ENCODE measurements at regions not wholly inside any gene's neighbourhood (a gene's known extent, or its start where the extent isn't known, plus 50 kb on each side); places are given as distances from the start of the nearest gene placed in this dataset.
"Not testable (repeated sequence)": the region's sequence is repeated elsewhere in the genome, so short reads cannot be mapped to it uniquely, and the experiment has no call there.

DNA sequence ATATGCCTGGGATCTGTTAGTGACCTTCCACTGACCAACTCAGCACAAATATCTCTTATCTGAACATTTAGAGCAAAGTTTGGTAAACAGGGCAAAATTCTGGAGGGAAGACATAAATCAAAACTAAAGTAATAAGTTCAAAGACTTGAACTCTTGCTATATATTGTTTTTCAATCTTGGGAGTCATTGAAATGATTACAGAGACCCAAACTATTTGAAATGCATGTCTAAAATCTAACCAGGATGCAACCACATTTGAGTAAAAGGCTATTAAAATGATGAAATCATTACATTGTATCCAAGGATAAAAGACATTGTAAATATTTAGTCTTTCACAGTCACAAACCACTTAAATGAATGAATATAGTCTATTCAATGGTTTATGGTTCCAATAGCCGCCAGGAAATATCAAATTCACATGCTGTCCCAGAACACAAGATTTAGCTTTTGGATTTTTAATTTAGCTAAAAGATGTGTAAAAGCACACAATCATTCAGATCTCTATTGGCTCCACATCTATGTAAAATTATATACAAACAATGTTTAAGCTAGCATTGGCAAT lies 256.6 kb upstream of the EPHA7 start:
- DNase-seq (ENCODE audit: low spot score), result no peak

DNA sequence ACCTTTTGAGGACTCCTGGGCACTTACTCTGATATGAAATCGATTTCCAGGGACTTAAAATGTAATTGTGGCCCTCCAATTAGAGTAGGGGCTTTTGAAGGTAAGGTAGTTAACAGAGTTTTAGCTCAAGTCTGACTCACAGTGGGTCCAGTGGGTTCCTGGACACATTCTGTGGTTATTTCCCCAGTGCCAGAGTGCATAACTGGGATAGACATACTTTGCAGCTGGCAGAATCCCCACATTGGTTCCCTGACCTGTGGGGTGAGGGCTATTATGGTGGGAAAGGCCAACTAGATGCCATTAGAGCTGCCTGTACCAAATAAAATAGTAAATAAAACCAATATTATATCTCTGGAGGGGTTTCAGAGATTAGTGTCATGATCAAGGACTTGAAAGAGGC lies 243.8 kb upstream of the EPHA7 start:
- DNase-seq (ENCODE audit: low spot score), result no peak

DNA sequence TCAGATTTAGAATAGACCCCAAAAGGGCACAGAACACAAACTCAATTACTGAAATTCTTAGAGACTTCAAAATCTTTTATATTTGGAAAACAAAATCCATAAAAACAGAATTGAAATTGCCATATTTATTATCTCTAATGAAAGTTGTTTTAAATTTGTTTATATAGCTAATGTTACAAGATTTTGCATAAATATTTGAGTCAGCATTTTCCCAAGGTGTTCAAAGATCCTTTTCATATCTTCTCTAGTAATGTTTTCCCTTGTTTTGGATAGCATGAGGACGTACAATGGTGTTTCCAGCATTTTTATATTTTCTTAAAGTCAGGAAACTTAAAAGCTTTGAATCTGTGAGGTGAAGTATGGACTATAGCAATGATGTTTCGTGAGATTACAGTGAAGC lies 235.2 kb upstream of the EPHA7 start:
- no peak for DNase-seq (ENCODE audit: low spot score)

DNA sequence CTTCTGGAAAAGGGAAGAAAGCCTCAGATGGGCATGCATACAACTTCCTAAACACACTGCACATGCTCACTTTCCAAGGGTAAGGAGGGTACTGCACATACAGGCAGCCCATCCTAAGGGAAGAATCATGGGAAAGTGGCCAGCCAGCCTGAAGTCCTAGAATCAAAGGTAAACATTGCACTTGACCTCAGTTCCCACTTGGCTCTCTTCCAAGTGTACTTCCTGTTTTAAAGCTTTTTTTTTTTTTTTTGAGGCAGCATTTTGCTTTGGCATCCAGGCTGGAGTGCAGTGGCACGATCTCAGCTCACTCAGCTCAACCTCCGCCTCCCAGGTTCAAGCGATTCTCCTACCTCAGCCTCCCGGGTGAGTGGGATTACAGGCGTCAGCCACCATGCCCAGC lies 225.3 kb upstream of the EPHA7 start:
- DNase-seq (ENCODE audit: low spot score), result no peak

DNA sequence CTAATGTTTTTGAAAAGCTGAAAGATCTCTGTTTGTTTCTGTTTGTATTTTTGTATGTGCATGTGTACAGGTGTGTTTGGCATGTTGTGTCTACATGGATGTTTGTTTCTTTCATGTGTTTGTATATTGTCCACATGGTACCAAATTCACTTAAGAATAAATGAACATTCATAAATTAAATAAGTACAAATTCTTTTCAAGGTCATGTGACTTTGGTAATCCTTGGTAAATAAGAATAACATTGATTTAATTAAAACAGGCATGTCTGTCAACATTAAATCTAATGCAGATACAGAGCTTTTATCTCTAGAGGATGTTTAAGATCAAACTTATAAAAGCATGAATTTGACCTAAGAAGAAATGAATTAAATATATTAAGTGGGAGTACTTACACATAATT lies 219.8 kb upstream of the EPHA7 start:
- no peak for DNase-seq (ENCODE audit: low spot score)

DNA sequence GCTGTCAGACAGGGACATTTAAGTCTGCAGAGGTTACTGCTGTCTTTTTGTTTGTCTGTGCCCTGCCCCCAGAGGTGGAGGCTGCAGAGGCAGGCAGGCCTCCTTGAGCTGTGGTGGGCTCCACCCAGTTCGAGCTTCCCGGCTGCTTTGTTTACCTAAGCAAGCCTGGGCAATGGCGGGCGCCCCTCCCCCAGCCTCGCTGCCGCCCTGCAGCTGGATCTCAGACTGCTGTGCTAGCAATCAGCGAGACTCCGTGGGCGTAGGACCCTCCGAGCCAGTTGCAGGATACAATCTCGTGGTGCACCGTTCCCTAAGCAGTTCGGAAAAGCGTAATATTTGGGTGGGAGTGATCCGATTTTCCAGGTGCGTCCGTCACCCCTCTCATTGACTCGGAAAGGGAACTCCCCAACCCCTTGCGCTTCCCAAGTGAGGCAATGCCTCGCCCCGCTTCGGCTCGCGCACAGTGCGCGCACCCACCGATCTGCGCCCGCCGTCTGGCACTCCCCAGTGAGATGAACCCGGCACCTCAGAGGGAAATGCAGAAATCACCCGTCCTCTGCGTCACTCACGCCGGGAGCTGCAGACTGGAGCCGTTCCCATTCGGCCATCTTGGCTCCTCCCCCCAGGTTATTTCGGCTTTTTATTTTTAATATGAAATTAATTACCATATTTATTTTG lies 217.8 kb upstream of the EPHA7 start:
- not testable (repeated sequence) for DNase-seq (ENCODE audit: low spot score)

DNA sequence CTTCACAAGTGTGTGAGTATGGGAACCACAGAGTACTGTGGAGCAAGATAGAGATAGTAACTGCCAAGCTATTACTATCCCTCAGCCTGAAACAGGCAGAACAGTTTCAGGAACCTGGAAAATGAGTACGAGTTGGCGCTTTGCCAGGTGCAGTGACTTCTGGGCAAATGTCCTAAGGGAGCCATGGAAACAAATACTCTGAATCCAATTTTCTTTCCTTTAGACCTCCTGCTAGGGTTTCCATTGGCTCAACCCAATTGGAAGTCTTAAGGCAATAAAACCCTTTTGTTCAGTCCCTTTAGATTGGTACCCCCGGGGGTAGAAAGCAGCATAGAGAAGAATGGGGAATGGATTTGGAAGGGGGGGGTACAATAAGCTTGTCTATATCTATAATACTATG lies 205.0 kb upstream of the EPHA7 start:
- no peak for DNase-seq (ENCODE audit: low spot score)

DNA sequence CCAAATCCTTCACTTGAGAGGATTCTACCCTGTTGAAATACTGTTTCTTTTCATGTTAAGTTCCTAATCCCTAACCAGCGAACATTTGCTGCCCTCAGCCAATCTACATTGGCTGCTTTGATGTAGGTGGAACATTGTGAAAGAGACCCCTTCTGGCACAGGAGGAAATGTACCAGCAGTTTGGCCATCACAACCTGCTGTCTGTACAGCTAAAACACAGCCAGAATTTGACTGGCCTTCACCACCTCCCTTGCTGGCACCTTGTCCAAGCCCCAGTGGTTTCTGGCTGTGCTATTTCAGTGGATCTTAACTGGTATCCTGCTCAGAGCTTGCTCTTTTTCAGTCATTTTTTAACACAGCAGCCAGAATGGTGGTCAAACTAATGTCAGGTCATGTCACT lies 202.1 kb upstream of the EPHA7 start:
- no peak for DNase-seq (ENCODE audit: low spot score)

DNA sequence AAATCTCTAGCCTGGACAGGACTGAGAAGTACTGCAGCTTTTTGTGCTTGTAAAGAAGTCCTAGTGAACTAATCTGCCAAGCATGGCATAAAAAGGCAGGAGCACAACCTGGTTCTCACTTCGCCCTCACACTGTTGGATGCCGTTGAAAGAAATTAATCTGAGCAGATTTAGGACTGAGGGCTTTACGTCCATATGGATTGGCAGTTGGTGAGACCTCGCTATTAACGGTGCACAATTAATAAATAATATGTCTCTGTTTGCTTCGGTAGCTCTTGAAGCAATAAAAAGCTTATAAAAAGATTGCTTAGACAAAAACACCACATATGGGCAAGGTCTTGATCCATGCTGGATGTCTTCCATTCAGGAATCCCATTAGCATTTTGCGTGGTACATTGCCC lies 185.6 kb upstream of the EPHA7 start:
- no peak for DNase-seq (ENCODE audit: low spot score)

DNA sequence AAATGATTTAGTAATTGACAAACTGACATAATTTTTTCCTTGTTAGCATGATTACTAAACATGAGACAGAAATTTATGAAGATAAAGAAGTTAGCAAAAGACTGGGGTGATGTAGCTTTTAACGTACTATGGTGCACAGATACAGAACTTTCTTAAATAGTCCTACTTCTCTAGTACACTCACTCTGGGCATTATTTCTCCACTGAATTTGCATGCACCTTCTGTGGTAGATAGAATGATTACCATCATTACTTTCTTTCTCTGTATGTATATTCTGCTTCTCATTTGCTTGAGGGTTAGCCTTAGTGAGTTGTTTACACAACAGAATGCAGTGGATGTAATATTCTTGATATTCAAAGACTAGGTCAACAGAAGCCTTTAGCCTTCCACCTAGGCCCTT lies 173.1 kb upstream of the EPHA7 start:
- DNase-seq (ENCODE audit: low spot score), result no peak

DNA sequence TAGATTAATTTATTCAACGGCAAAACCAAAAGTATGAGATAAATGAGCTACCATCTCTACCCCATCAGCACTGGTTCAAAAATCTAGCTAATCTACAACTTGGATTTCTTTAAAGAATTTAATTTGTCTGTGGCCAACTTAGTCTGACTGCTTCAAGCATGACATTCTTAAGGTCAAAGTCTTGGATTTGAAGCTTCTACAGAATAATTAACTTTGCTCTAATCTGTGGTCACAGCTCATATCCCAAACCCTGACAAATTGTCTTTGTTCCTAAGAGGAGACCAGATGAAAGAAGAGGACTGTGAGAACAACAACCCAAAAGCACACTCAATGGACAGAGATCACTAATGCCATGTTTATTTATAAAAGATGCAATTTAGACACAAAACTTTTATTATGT lies 166.9 kb upstream of the EPHA7 start:
- DNase-seq (ENCODE audit: low spot score), result no peak

DNA sequence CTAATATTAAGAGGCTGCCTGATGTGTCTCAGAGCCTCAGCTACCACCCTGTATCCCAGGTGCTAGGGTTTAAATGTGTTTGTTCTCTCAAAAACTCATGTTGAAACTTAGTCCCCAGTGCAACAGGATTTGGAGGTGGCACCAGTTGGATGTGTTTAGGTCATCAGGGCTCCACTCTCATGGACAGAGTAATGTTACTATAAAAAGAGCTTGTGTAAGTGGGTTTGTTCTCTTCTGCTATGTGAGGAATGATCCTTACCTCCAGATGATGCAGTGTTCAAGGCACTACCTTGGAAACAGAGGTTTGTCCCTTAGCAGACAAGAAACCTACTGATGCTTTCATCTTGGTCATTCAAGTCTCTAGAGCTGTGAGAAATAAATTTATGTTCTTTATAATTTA lies 164.9 kb upstream of the EPHA7 start:
- DNase-seq (ENCODE audit: low spot score), result no peak

DNA sequence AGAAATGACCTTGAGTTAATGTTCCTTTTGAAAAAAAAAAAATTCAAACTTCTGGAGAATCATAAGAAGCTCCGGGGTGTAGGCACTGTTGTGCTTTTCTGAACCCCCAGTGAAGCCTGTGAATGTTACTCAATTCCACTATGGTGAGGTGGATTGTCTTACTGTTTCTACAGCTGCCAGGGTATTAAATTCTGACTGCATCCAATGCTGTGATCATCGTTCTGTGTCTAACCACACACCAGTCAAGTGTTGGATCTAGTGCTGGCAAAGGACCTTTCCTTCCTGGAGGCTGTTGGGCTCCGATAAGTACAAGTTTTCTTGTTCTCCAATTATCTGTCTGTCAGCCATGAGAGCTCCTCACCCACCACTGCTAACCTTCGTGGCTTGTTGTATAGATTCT lies 162.0 kb upstream of the EPHA7 start:
- no peak for DNase-seq (ENCODE audit: low spot score)

DNA sequence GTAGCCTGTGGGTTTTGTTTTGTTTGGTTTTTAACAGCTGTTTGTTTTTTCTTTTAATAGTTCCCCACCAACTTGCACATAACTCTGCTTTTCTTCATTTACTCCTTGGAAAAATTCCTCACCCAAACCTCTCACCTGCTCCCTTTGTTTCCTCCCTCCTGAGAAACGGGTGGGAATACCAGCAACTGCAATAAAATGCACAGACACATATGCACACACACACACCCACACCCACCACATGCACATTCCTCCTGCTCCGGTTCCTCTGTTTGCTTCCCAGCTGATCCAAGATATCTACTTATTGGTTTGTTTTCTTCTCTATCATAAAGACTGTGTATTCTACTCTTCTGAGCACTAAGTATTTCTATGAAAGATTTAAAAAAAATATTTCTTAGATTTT lies 161.1 kb upstream of the EPHA7 start:
- no peak for DNase-seq (ENCODE audit: low spot score)

DNA sequence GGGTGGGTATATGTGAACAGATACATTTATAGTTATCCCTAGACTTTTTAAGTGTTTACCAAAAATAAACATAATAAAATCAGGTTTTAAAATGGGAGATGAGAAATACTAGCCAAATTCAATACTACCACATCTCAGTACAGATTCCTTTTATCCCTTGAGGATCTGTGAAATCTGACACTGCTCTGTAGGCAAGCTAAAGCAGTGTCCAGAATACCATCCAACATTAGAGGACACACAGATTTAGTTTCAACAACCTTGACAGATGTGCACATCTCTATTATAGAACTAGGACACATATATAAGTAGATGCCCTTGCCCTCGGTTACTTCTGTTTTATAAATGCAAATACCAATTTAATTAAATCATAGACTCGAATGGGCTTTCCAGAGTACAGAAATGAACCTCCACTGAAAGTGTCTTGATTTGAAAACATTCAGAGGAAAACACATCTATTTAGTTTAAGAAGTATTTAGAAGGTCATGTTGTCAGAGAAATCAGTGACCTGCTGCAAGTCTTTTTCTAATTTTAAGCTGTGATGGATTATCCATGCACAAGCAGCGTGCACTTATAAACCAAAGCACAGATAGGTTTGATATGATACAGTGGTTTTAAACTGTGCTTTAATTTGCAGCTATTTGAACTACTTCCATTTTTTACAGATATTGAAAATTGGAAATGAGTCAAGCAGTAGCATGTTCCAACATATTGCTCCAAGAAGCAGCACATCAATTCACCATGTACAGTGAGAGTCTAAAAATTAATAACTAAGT lies 156.3 kb upstream of the EPHA7 start:
- DNase-seq (ENCODE audit: low spot score), result no peak

DNA sequence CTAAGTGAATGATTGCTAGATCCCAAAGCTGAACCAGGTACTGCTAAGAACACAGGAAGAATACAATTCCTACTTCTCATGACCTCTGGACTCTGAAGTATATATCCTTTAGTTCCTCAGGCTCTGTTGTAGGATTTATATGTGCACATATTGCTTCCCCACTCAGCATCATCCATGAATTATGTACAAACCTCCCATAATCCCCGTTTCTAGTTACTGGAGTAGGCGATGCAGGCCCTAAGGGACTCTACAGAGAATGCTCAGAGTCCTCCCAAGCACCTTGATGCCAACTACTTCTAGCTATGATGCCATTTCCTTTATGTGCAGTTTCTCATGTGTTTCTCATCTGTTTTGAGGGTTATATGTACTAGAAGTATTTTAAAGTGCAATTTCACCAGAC lies 154.9 kb upstream of the EPHA7 start:
- no peak for DNase-seq (ENCODE audit: low spot score)

DNA sequence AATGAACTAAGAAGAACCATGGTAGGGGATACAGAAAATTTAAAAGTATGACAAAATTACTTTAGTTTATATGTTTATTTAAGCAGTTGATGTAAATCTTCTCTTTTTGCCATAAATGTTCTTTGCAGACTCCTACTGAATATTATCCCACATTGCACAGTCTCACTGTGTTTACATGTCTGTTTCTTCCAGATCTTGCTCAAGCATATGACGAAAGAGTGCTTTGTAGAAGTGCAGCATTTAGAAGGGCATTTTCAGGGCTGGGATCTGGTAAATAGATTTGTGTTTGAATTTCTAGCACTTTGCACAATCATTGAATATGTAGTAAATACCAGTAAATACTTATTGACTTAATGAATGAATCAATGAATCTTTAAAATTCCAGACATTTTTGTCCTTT lies 152.0 kb upstream of the EPHA7 start:
- no peak for DNase-seq (ENCODE audit: low spot score)

DNA sequence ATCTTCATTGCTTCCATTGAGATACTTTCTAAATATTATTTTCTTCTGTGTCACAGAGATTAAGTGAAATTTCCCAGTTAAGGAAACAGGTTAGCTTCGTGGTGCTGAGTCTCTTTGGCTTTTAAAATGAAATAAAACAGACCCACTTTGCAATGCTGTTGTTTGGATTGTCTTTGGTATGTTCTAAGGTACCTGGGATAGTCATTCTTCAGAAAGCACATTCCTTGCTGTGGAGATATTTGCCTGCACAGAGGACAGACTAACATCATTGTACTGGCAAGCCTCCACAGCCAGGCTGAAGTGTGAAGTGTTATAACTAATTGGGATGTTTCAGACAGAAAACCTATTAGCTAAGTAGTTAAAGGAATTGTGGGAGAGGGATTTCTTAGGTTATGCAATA lies 148.8 kb upstream of the EPHA7 start:
- DNase-seq (ENCODE audit: low spot score), result no peak

DNA sequence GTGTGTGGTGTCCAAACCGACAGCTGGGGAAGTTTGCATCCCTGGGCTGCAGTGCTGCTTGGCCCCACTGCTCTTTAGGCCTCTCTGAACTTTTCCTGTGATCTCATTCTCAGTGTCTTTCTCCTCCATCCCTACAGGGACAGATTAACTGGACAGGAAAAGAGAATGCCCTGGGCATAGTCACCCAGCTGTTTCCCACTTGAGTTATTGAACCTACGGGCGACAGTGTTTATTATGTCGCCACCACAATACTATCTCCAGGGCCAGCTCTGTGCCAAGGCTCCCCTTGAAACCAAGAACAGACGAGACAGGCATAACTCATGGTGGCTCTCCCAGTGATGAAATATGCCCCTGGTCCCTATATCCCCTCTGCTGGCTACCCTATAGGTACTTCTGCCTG lies 147.8 kb upstream of the EPHA7 start:
- DNase-seq (ENCODE audit: low spot score), result no peak

DNA sequence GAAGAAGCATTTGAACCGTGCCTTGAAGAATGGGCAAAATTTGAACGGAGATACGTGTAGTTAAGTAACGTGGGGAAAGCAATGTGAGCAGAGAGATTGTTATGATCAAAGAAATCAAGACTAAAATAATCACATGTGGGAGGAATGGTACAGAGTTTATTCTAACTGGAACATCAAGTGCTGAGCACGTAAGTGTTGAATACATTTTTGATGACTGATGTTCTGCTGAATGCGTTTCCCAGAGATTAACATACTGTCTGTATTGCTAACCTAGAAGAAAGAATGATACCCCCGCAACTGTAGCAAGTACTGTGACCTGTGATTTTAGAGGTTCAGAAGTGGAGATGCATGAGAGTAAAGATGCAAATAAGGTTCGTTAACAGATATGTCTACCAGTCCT lies 146.9 kb upstream of the EPHA7 start:
- no peak for DNase-seq (ENCODE audit: low spot score)

DNA sequence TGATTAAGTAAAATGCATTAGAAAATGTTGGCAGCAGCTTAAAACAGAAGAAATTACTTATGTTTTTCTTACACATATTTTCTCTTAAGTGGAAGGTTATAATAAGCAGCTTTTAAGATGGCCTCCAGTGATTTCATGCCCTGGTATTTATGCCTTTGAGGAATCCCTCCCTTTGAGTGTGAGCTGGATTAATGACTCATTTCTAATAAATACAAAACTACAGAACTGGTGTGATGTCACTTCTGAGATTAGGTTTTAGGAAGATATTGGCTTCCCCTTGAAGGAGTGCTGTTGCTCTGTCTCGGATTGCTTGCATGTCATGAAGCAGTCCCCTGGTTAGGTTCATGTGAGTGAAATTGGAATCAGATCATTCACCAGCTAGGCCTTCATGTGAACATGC lies 143.2 kb upstream of the EPHA7 start:
- DNase-seq (ENCODE audit: low spot score), result no peak

DNA sequence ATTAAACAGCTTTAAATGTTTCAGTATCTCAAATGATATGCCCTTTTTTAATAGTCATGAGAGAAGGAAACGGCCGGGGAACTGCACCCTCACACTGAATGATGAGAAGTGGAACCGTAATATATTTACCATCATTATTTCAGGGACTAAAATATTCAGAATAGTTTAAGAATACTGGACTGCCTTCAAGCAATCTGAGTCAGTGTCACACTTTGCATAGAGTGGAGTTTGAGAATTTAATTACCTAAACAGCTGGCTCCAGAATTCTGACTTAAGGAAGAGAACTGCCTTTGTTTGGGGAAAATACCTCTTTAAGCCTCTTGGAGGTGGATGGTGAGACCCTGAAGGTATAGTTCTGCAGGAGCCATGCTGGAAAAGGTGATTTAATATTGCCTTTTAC lies 135.9 kb upstream of the EPHA7 start:
- no peak for DNase-seq (ENCODE audit: low spot score)

DNA sequence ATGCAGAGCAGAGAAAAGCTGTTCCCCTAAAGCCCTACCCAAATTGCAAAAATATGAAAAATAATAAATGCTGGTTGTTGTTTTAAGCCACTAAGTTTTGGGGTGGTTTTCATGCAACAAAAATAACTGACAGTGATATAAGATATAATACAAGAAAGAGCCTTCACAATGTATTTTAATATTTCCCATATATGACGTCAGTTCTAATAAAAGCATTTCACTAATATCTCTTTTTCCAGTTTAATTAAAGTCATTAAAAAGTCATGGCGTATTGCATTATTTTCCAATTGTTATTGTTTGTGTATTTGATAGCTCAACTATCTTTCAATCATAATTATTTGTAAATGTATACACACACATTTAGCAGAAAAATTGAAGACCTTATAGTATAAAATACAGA lies 134.7 kb upstream of the EPHA7 start:
- DNase-seq (ENCODE audit: low spot score), result no peak
